HEK293 (cell line): ENCODE measurements at regions not wholly inside any gene's neighbourhood (a gene's known extent, or its start where the extent isn't known, plus 50 kb on each side); places are given as distances from the start of the nearest gene placed in this dataset.

ENCODE experiments used
- CTCF ChIA-PET: fragments of 350-600 bp; formaldehyde crosslinking; extraction: SDS; loops from one replicate; lab custom pipeline; 2021; ENCODE audit warnings: antibody characterized with exemption; lab: Yijun Ruan, JAX
- POLR2A ChIA-PET: fragments of 300-600 bp; formaldehyde crosslinking; extraction: SDS; loops from one replicate; lab custom pipeline; 2020; ENCODE audit warnings: antibody characterized with exemption, inconsistent platforms; lab: Yijun Ruan, JAX
- H3K27ac ChIP-seq: fragments of 200-500 bp; sonication (Bioruptor generic); 2 replicates; pipeline ENCODE4 v1.5.1; 2014; ENCODE audit warnings: low read depth, low read length, control low read depth, inconsistent platforms; ENCODE audit errors: extremely low read depth
- H3K36me3 ChIP-seq, 2 experiments: fragments of 200-500 bp in 1 of 2; sonication (Bioruptor generic) in 1 of 2; 1 replicate in 1 of 2; 2 replicates in 1 of 2; pipeline ENCODE4 v1.5.1; 2014 to 2017; ENCODE audit warnings: inconsistent platforms in 2 of 2, low read length in 2 of 2; ENCODE audit not compliant: control insufficient read depth in 2 of 2, insufficient read depth in 1 of 2
- H3K4me1 ChIP-seq: fragments of 200-500 bp; sonication (Bioruptor generic); 2 replicates; pipeline ENCODE4 v1.5.1; 2014; ENCODE audit warnings: mild to moderate bottlenecking, low read length, inconsistent platforms; ENCODE audit not compliant: control insufficient read depth, insufficient read depth
- H3K4me3 ChIP-seq: 2 replicates; pipeline ENCODE4 v1.5.1; 2011; ENCODE audit warnings: low read depth, mild to moderate bottlenecking, control low read depth, low read length, moderate library complexity
- H3K9me3 ChIP-seq: fragments of 200-500 bp; sonication (Bioruptor generic); 2 replicates; pipeline ENCODE4 v1.5.1; 2014; ENCODE audit warnings: low read depth, low read length, inconsistent platforms; ENCODE audit not compliant: control insufficient read depth, insufficient read depth
- GLIS2 ChIP-seq: fragments of 450-650 bp; formaldehyde crosslinking; IDR thresholded peaks from 2 replicates; pipeline ENCODE4 v1.5.1; 2016; ENCODE audit warnings: missing biosample characterization, missing genetic modification characterization
- REPIN1 ChIP-seq: fragments of 450-650 bp; formaldehyde crosslinking; IDR thresholded peaks from 2 replicates; pipeline ENCODE4 v1.5.1; 2017; ENCODE audit warnings: missing biosample characterization, missing genetic modification characterization, low read depth
- SCRT1 ChIP-seq: fragments of 450-650 bp; formaldehyde crosslinking; IDR thresholded peaks from 2 replicates; pipeline ENCODE4 v1.5.1; 2016; ENCODE audit warnings: missing biosample characterization, missing genetic modification characterization, borderline replicate concordance
- SCRT2 ChIP-seq: fragments of 450-650 bp; formaldehyde crosslinking; IDR thresholded peaks from 2 replicates; pipeline ENCODE4 v1.5.1; 2016; ENCODE audit warnings: missing biosample characterization, missing genetic modification characterization
- SETDB1 ChIP-seq: IDR thresholded peaks from one replicate; pipeline ENCODE4 v1.6.1; 2017; ENCODE audit warnings: mild to moderate bottlenecking, low read length, moderate library complexity, mixed read lengths; ENCODE audit not compliant: insufficient read length
- YY1 ChIP-seq: fragments of 450-650 bp; formaldehyde crosslinking; IDR thresholded peaks from 2 replicates; pipeline ENCODE4 v1.5.1; 2018; ENCODE audit warnings: missing biosample characterization, missing genetic modification characterization
- ZBTB17 ChIP-seq: fragments of 450-650 bp; formaldehyde crosslinking; IDR thresholded peaks from 2 replicates; pipeline ENCODE4 v1.5.1; 2016; ENCODE audit warnings: missing biosample characterization, missing genetic modification characterization
- ZBTB20 ChIP-seq: fragments of 450-650 bp; formaldehyde crosslinking; IDR thresholded peaks from 2 replicates; pipeline ENCODE4 v1.5.1; 2016; ENCODE audit warnings: missing biosample characterization, missing genetic modification characterization
- ZBTB7A ChIP-seq: fragments of 450-650 bp; formaldehyde crosslinking; IDR thresholded peaks from 2 replicates; pipeline ENCODE4 v1.5.1; 2016; ENCODE audit warnings: low read depth, missing biosample characterization, missing genetic modification characterization
- ZFP69B ChIP-seq: fragments of 450-650 bp; formaldehyde crosslinking; IDR thresholded peaks from 2 replicates; pipeline ENCODE4 v1.5.1; 2016; ENCODE audit warnings: missing biosample characterization, missing genetic modification characterization
- ZIC2 ChIP-seq: fragments of 450-650 bp; formaldehyde crosslinking; IDR thresholded peaks from 2 replicates; pipeline ENCODE4 v1.5.1; 2016; ENCODE audit warnings: missing biosample characterization, missing genetic modification characterization
- ZNF140 ChIP-seq: fragments of 450-650 bp; formaldehyde crosslinking; IDR thresholded peaks from 2 replicates; pipeline ENCODE4 v1.5.1; 2016; ENCODE audit warnings: missing biosample characterization, missing genetic modification characterization
- ZNF148 ChIP-seq: fragments of 450-650 bp; formaldehyde crosslinking; IDR thresholded peaks from 2 replicates; pipeline ENCODE4 v1.5.0; 2017; ENCODE audit warnings: missing biosample characterization, missing genetic modification characterization, borderline replicate concordance
- ZNF155 ChIP-seq: fragments of 450-650 bp; formaldehyde crosslinking; IDR thresholded peaks from 2 replicates; pipeline ENCODE4 v1.5.1; 2016; ENCODE audit warnings: missing biosample characterization, missing genetic modification characterization
- ZNF157 ChIP-seq: fragments of 450-650 bp; formaldehyde crosslinking; IDR thresholded peaks from 2 replicates; pipeline ENCODE4 v1.5.1; 2016; ENCODE audit warnings: missing biosample characterization, missing genetic modification characterization
- ZNF223 ChIP-seq: fragments of 450-650 bp; formaldehyde crosslinking; IDR thresholded peaks from 2 replicates; pipeline ENCODE4 v1.5.1; 2016; ENCODE audit warnings: missing biosample characterization, missing genetic modification characterization
- ZNF24 ChIP-seq: fragments of 450-650 bp; formaldehyde crosslinking; IDR thresholded peaks from 2 replicates; pipeline ENCODE4 v1.5.1; 2016; ENCODE audit warnings: missing biosample characterization, missing genetic modification characterization
- ZNF292 ChIP-seq: fragments of 450-650 bp; formaldehyde crosslinking; IDR thresholded peaks from 2 replicates; pipeline ENCODE4 v1.5.1; 2016; ENCODE audit warnings: low read depth, missing biosample characterization, missing genetic modification characterization, borderline replicate concordance
- ZNF354C ChIP-seq: fragments of 450-650 bp; formaldehyde crosslinking; IDR thresholded peaks from 2 replicates; pipeline ENCODE4 v1.5.1; 2016; ENCODE audit warnings: missing biosample characterization, missing genetic modification characterization, low read depth, borderline replicate concordance
- ZNF391 ChIP-seq: fragments of 450-650 bp; formaldehyde crosslinking; IDR thresholded peaks from 2 replicates; pipeline ENCODE4 v1.5.1; 2016; ENCODE audit warnings: low read depth, missing biosample characterization, missing genetic modification characterization, borderline replicate concordance
- ZNF514 ChIP-seq: fragments of 450-650 bp; formaldehyde crosslinking; IDR thresholded peaks from 2 replicates; pipeline ENCODE4 v1.5.1; 2016; ENCODE audit warnings: missing biosample characterization, missing genetic modification characterization
- ZNF521 ChIP-seq: fragments of 450-650 bp; formaldehyde crosslinking; IDR thresholded peaks from 2 replicates; pipeline ENCODE4 v1.5.1; 2017; ENCODE audit warnings: missing biosample characterization, mild to moderate bottlenecking, missing genetic modification characterization
- ZNF623 ChIP-seq: fragments of 450-650 bp; formaldehyde crosslinking; IDR thresholded peaks from 2 replicates; pipeline ENCODE4 v1.5.1; 2016; ENCODE audit warnings: missing biosample characterization, missing genetic modification characterization
- ZNF629 ChIP-seq: fragments of 450-650 bp; formaldehyde crosslinking; IDR thresholded peaks from 2 replicates; pipeline ENCODE4 v1.5.1; 2017; ENCODE audit warnings: missing biosample characterization, missing genetic modification characterization
- ZNF664 ChIP-seq: fragments of 450-650 bp; formaldehyde crosslinking; IDR thresholded peaks from 2 replicates; pipeline ENCODE4 v1.5.1; 2016; ENCODE audit warnings: missing biosample characterization, missing genetic modification characterization
- ZNF768 ChIP-seq: fragments of 450-650 bp; formaldehyde crosslinking; IDR thresholded peaks from 2 replicates; pipeline ENCODE4 v1.5.1; 2018; ENCODE audit warnings: missing biosample characterization, mild to moderate bottlenecking, missing genetic modification characterization
- ZSCAN16 ChIP-seq: fragments of 450-650 bp; formaldehyde crosslinking; IDR thresholded peaks from 2 replicates; pipeline ENCODE4 v1.5.1; 2016; ENCODE audit warnings: missing biosample characterization, missing genetic modification characterization

- Histone ChIP-seq H3K9me3 (no peaks in the 10 kb centered on the region), H3K4me3 (no peak overlapping the region), H3K36me3 (no peaks in the 10 kb centered on the region), H3K27ac (no peak overlapping the region), H3K4me1 (peaks cover 6% of the 10 kb centered on the region; the same call in 1 of the 2 replicates)
- ChIA-PET CTCF (no interaction called here), POLR2A (no interaction called here)
- TF ChIP-seq ZNF521 (tag by site-specific recombination) (no peak), SETDB1 (no peak), SCRT2 (tag by site-specific recombination) (no peak), ZNF514 (no peak), SCRT1 (tag by site-specific recombination) (no peak), GLIS2 (tag by site-specific recombination) (no peak), ZNF24 (no peak), ZFP69B (tag by site-specific recombination) (no peak), ZNF391 (tag by site-specific recombination) (no peak), ZNF768 (tag by site-specific recombination) (no peak), ZNF140 (no peak), ZNF155 (no peak), YY1 (tag by site-specific recombination) (no peak), ZNF623 (tag by site-specific recombination) (no peak), ZNF629 (tag by site-specific recombination) (no peak), ZBTB7A (tag by site-specific recombination) (no peak), REPIN1 (tag by site-specific recombination) (no peak)
Measured at GRCh38 chr4:26148927-26149326, 171.9 kb upstream of the RBPJ start.

GRCh38 chr4:26150948-26151347, 169.9 kb upstream of the RBPJ start:
- TF ChIP-seq ZBTB17 (tag by site-specific recombination), result no peak
- no peak for TF ChIP-seq ZBTB20 (tag by site-specific recombination)
- no peak for TF ChIP-seq ZNF148 (tag by site-specific recombination)
- TF ChIP-seq ZNF354C, result no peak
- no peak for TF ChIP-seq ZNF664 (tag by site-specific recombination)
- TF ChIP-seq ZNF391 (tag by site-specific recombination), result no peak
- no peak for TF ChIP-seq ZIC2
- TF ChIP-seq ZSCAN16 (tag by site-specific recombination), result no peak
- TF ChIP-seq ZNF223 (tag by site-specific recombination), result no peak
- TF ChIP-seq ZNF292 (tag by site-specific recombination), result no peak
- TF ChIP-seq ZNF157 (tag by site-specific recombination), result no peak
- POLR2A ChIA-PET, result no interaction called here

More at GRCh38 chr4:26150948-26151347, 169.9 kb upstream of the RBPJ start:
- no peaks in the 10 kb centered on the region for H3K4me1 ChIP-seq
- H3K4me3 ChIP-seq, result no peak overlapping the region
- no peak overlapping the region for H3K27ac ChIP-seq
- H3K36me3 ChIP-seq, result no peaks in the 10 kb centered on the region
- CTCF ChIA-PET, result no interaction called here
- no peaks in the 10 kb centered on the region for H3K9me3 ChIP-seq
